ENCODE measurements at regions not wholly inside any gene's neighbourhood (a gene's known extent, or its start where the extent isn't known, plus 50 kb on each side); places are given as distances from the start of the nearest gene placed in this dataset.

DNA sequence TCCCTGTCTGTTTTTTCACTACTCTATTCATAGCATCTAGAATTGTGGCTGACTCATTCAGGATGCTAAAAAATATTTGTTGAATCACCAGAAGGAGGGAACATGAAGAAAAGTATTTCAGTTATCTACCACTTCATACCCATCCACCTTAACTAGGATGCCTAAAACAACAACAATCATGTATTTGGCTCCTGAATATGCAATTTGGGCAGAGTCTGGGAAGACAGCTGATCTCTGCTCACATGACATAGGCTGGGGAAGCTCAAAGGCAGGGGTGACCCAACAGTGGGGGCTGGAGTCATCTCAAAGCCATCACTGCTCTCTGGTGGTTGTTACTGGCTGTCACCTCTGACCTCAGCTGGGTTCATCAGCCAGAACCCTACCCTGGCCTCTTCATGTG is 80.1 kb upstream of the RPL38 start:
- Mint-ChIP-seq H3K4me3 (no peak overlapping the region), H3K9me3 (ENCODE audit: insufficient read depth) (peaks cover 5% of the 10 kb centered on the region), H3K27me3 (peaks cover 45% of the 10 kb centered on the region), H3K27ac (no peak overlapping the region), H3K4me1 (no peaks in the 10 kb centered on the region)
- TF ChIP-seq, protein P1, sequence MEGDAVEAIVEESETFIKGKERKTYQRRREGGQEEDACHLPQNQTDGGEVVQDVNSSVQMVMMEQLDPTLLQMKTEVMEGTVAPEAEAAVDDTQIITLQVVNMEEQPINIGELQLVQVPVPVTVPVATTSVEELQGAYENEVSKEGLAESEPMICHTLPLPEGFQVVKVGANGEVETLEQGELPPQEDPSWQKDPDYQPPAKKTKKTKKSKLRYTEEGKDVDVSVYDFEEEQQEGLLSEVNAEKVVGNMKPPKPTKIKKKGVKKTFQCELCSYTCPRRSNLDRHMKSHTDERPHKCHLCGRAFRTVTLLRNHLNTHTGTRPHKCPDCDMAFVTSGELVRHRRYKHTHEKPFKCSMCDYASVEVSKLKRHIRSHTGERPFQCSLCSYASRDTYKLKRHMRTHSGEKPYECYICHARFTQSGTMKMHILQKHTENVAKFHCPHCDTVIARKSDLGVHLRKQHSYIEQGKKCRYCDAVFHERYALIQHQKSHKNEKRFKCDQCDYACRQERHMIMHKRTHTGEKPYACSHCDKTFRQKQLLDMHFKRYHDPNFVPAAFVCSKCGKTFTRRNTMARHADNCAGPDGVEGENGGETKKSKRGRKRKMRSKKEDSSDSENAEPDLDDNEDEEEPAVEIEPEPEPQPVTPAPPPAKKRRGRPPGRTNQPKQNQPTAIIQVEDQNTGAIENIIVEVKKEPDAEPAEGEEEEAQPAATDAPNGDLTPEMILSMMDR (IDR thresholded peaks at IDR 0.05) = no peak
- no peak for TF ChIP-seq EZH2 (IDR thresholded peaks at IDR 0.05; ENCODE audit: borderline replicate concordance, insufficient read depth, low read depth, low read length, poor library complexity, severe bottlenecking)
- H3K36me3 ChIP-seq (replicated peaks in 1 of 2; ENCODE audit: control extremely low read depth in 1 of 2, control insufficient read depth in 1 of 2, extremely low read depth in 1 of 2, insufficient read depth in 2 of 2, low read length in 1 of 2) = no peaks in the 10 kb centered on the region
- POLR2A ChIA-PET = no interaction called here
- H3K27ac ChIP-seq (ENCODE audit: low read length in 2 of 2) = no peak overlapping the region
- no peaks in the 10 kb centered on the region for H3K79me2 ChIP-seq (ENCODE audit: control insufficient read depth, insufficient read depth, low read length)
- no peak overlapping the region for H3K9ac ChIP-seq (ENCODE audit: low read length)
- H4K20me1 ChIP-seq (ENCODE audit: control insufficient read depth, insufficient read depth, low read length, poor library complexity, severe bottlenecking) = no peaks in the 10 kb centered on the region
- no peak overlapping the region for H3K4me2 ChIP-seq (replicated peaks; ENCODE audit: low read depth, low read length, poor library complexity, severe bottlenecking)
- intact Hi-C loops (cut with micrococcal nuclease) = no loop called here
- no peak overlapping the region for H2AFZ ChIP-seq (ENCODE audit: insufficient read depth, low read depth, low read length, poor library complexity, severe bottlenecking)
- peaks cover 0 to 10% (median 0%) of the 10 kb centered on the region in 4 experiments for H3K27me3 ChIP-seq (replicated peaks in 1 of 4; ENCODE audit: control extremely low read depth in 1 of 4, control insufficient read depth in 3 of 4, insufficient read depth in 4 of 4, low read length in 3 of 4)
- no peak overlapping the region for H3K4me3 ChIP-seq (ENCODE audit: control extremely low read depth in 1 of 5, extremely low read depth in 1 of 5, insufficient read depth in 1 of 5, low read depth in 2 of 5, low read length in 4 of 5)
- CTCF ChIA-PET = interaction anchor here (2.0 kb wide), 1 partner anchor 694 kb away, joined by 6 read pairs; no protein-coding TSS in a partner anchor
- peaks cover 0 to 12% (median 0%) of the 10 kb centered on the region in 3 donors for H3K9me3 ChIP-seq (ENCODE audit: control extremely low read depth in 1 of 3, control insufficient read depth in 2 of 3, insufficient read depth in 1 of 3, low read length in 2 of 3)
- DNase-seq (no peak), ATAC-seq (ENCODE audit: low read depth) (no peak)
- no peaks in the 10 kb centered on the region for H3K4me1 ChIP-seq (ENCODE audit: control insufficient read depth in 2 of 2, insufficient read depth in 2 of 2, low read length in 2 of 2)

DNA sequence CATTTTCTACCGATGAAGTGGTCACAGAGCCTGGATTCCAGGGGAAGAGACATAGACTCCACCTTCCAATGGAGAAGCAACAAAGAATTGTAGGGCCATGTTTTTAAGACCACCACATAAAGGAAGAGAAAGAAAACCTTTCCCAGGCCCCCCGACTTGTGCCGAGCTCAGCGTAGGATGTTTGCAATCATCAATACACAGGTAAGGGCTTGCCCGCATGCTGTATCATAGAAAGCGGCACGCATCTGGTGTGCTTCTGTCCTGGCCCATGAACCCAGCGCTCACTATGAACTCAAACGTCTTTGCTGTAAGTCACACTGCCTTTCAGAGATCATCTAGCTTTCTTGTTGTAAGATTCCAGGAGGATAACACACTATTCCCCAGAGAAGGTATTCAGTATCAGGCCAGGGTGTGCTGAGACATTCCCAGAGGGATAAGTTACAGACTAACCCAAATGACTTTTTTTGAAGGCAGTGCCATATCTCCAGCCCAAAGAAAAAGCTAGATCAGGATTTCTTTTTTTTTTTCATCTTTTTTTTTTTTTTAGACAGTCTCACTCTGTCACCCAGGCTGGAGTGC is 79.5 kb upstream of the RPL38 start:
- no peaks in the 10 kb centered on the region for H3K36me3 ChIP-seq (replicated peaks in 1 of 2; ENCODE audit: control extremely low read depth in 1 of 2, control insufficient read depth in 1 of 2, extremely low read depth in 1 of 2, insufficient read depth in 2 of 2, low read length in 1 of 2)
- H3K4me2 ChIP-seq (replicated peaks; ENCODE audit: low read depth, low read length, poor library complexity, severe bottlenecking) = no peak overlapping the region
- no peak for TF ChIP-seq EZH2 (IDR thresholded peaks at IDR 0.05; ENCODE audit: borderline replicate concordance, insufficient read depth, low read depth, low read length, poor library complexity, severe bottlenecking)
- TF ChIP-seq, protein P1 (IDR thresholded peaks at IDR 0.05) = no peak
- no peaks in the 10 kb centered on the region for H3K4me1 ChIP-seq (ENCODE audit: control insufficient read depth in 2 of 2, insufficient read depth in 2 of 2, low read length in 2 of 2)
- H3K4me3 Mint-ChIP-seq = no peak overlapping the region
- no peak overlapping the region for H3K9ac ChIP-seq (ENCODE audit: low read length)
- H3K27me3 Mint-ChIP-seq = peaks cover 43% of the 10 kb centered on the region
- no peaks in the 10 kb centered on the region for H4K20me1 ChIP-seq (ENCODE audit: control insufficient read depth, insufficient read depth, low read length, poor library complexity, severe bottlenecking)
- H3K27ac Mint-ChIP-seq = no peak overlapping the region
- peaks cover 0 to 12% (median 0%) of the 10 kb centered on the region in 3 donors for H3K9me3 ChIP-seq (ENCODE audit: control extremely low read depth in 1 of 3, control insufficient read depth in 2 of 3, insufficient read depth in 1 of 3, low read length in 2 of 3)
- ChIA-PET POLR2A (no interaction called here), CTCF (interaction anchor here (2.0 kb wide), 1 partner anchor 695 kb away, joined by 6 read pairs; no protein-coding TSS in a partner anchor)
- ATAC-seq (ENCODE audit: low read depth) (no peak), DNase-seq (no peak)
- no peak overlapping the region for H3K4me3 ChIP-seq (ENCODE audit: control extremely low read depth in 1 of 5, extremely low read depth in 1 of 5, insufficient read depth in 1 of 5, low read depth in 2 of 5, low read length in 4 of 5)
- H2AFZ ChIP-seq (ENCODE audit: insufficient read depth, low read depth, low read length, poor library complexity, severe bottlenecking) = no peak overlapping the region
- intact Hi-C loops (cut with micrococcal nuclease) = no loop called here
- H3K79me2 ChIP-seq (ENCODE audit: control insufficient read depth, insufficient read depth, low read length) = no peaks in the 10 kb centered on the region
- no peaks in the 10 kb centered on the region for H3K4me1 Mint-ChIP-seq
- WGBS (ENCODE audit: insufficient coverage) = 91% methylated on average over 7 of the region's 9 CpGs
- peaks cover 5% of the 10 kb centered on the region for H3K9me3 Mint-ChIP-seq (ENCODE audit: insufficient read depth)
- peaks cover 0 to 10% (median 0%) of the 10 kb centered on the region in 4 experiments for H3K27me3 ChIP-seq (replicated peaks in 1 of 4; ENCODE audit: control extremely low read depth in 1 of 4, control insufficient read depth in 3 of 4, insufficient read depth in 4 of 4, low read length in 3 of 4)
- no peak overlapping the region for H3K27ac ChIP-seq (ENCODE audit: low read length in 2 of 2)

Data from B cell (primary cell).